ENCODE measurements at regions not wholly inside any gene's neighbourhood (a gene's known extent, or its start where the extent isn't known, plus 50 kb on each side); places are given as distances from the start of the nearest gene placed in this dataset.

- TF ChIP-seq POLR2A (IDR thresholded peaks at IDR 0.05): no peak
- TF ChIP-seq, protein P1, sequence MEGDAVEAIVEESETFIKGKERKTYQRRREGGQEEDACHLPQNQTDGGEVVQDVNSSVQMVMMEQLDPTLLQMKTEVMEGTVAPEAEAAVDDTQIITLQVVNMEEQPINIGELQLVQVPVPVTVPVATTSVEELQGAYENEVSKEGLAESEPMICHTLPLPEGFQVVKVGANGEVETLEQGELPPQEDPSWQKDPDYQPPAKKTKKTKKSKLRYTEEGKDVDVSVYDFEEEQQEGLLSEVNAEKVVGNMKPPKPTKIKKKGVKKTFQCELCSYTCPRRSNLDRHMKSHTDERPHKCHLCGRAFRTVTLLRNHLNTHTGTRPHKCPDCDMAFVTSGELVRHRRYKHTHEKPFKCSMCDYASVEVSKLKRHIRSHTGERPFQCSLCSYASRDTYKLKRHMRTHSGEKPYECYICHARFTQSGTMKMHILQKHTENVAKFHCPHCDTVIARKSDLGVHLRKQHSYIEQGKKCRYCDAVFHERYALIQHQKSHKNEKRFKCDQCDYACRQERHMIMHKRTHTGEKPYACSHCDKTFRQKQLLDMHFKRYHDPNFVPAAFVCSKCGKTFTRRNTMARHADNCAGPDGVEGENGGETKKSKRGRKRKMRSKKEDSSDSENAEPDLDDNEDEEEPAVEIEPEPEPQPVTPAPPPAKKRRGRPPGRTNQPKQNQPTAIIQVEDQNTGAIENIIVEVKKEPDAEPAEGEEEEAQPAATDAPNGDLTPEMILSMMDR (IDR thresholded peaks at IDR 0.05): no peak
Measured at GRCh38 chr16:5863071-5863606, 765.5 kb upstream of the EEF2KMT start.
